ENCODE measurements at regions not wholly inside any gene's neighbourhood (a gene's known extent, or its start where the extent isn't known, plus 50 kb on each side); places are given as distances from the start of the nearest gene placed in this dataset.

- POLR2A ChIA-PET, result no interaction called here
- Histone ChIP-seq H3K4me3 (ENCODE audit: low read depth, low read length) (no peak overlapping the region), H3K9me3 (ENCODE audit: control insufficient read depth, insufficient read depth, low read depth, low read length) (no peaks in the 10 kb centered on the region), H3K36me3 (ENCODE audit: control insufficient read depth in 2 of 2, insufficient read depth in 1 of 2, low read length in 2 of 2) (no peaks in the 10 kb centered on the region), H3K27ac (ENCODE audit: extremely low read depth, low read depth, low read length) (no peak overlapping the region), H3K4me1 (ENCODE audit: control insufficient read depth, insufficient read depth, low read length) (no peaks in the 10 kb centered on the region)
- CTCF ChIA-PET, result interaction anchor here (0.6 kb wide), 1 partner anchor 37 kb away, joined by 3 read pairs; no protein-coding TSS in a partner anchor
- no peak for TF ChIP-seq ZNF2 (tag by site-specific recombination; IDR thresholded peaks at IDR 0.05)
- no peak for TF ChIP-seq ZBTB20 (tag by site-specific recombination; IDR thresholded peaks at IDR 0.05)
- no peak for TF ChIP-seq ZNF302 (tag by site-specific recombination; IDR thresholded peaks at IDR 0.05; ENCODE audit: low read depth)
- TF ChIP-seq GLIS2 (tag by site-specific recombination; IDR thresholded peaks at IDR 0.05), result no peak
- TF ChIP-seq, protein P1, sequence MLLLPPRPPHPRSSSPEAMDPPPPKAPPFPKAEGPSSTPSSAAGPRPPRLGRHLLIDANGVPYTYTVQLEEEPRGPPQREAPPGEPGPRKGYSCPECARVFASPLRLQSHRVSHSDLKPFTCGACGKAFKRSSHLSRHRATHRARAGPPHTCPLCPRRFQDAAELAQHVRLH (tag by site-specific recombination; IDR thresholded peaks at IDR 0.05), result no peak
- TF ChIP-seq ZNF529 (tag by site-specific recombination; IDR thresholded peaks at IDR 0.05; ENCODE audit: insufficient replicate concordance), result no peak
- no peak for TF ChIP-seq ZNF692 (tag by site-specific recombination; IDR thresholded peaks at IDR 0.05)
These were observed 105.0 kb upstream of the CPNE8 start for GRCh38 chr12:39010406-39010805.

DNA sequence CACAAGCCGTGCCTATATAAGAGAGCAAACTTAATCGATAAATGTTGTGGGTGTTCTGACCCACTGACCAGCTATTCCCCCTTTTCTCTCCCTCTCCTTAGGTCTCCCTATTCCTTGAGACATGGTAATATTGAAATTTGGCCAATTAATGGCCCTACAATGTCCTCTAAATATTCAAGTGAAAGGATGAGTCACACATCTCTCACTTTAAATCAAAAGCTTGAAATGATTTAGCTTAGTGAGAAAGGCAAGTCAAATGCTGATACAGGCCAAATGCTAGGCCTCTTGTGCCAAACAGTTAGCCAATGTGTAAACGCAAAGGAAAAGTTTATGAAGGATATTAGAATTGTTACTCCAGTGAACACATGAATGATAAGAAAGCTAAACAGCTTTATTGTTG lies 102.2 kb upstream of the CPNE8 start:
- Histone ChIP-seq H3K36me3 (ENCODE audit: control insufficient read depth in 2 of 2, insufficient read depth in 1 of 2, low read length in 2 of 2) (no peaks in the 10 kb centered on the region), H3K9me3 (ENCODE audit: control insufficient read depth, insufficient read depth, low read depth, low read length) (no peaks in the 10 kb centered on the region), H3K4me1 (ENCODE audit: control insufficient read depth, insufficient read depth, low read length) (no peaks in the 10 kb centered on the region), H3K27ac (ENCODE audit: extremely low read depth, low read depth, low read length) (no peak overlapping the region), H3K4me3 (ENCODE audit: low read depth, low read length) (no peak overlapping the region)
- POLR2A ChIA-PET, result interaction anchor here (0.6 kb wide), 1 partner anchor 70 kb away, joined by 5 read pairs; no protein-coding TSS in a partner anchor
- CTCF ChIA-PET, result no interaction called here
- TF ChIP-seq ZBTB11 (tag by site-specific recombination; conservative IDR thresholded peaks at IDR 0.05; ENCODE audit: low read depth), result no peak
- TF ChIP-seq ZBTB21 (tag by site-specific recombination; IDR thresholded peaks at IDR 0.05), result no peak

GRCh38 chr12:39006286-39006685 lies 100.9 kb upstream of the CPNE8 start:
- Histone ChIP-seq H3K4me1 (ENCODE audit: control insufficient read depth, insufficient read depth, low read length) (no peaks in the 10 kb centered on the region), H3K9me3 (ENCODE audit: control insufficient read depth, insufficient read depth, low read depth, low read length) (no peaks in the 10 kb centered on the region), H3K27ac (ENCODE audit: extremely low read depth, low read depth, low read length) (no peak overlapping the region), H3K36me3 (ENCODE audit: control insufficient read depth in 2 of 2, insufficient read depth in 1 of 2, low read length in 2 of 2) (no peaks in the 10 kb centered on the region), H3K4me3 (ENCODE audit: low read depth, low read length) (no peak overlapping the region)
- ChIA-PET POLR2A (no interaction called here), CTCF (no interaction called here)
- TF ChIP-seq ZBTB7A (tag by site-specific recombination; IDR thresholded peaks at IDR 0.05; ENCODE audit: low read depth), result no peak
- TF ChIP-seq BCL11A (tag by site-specific recombination; IDR thresholded peaks at IDR 0.05; ENCODE audit: low read depth), result no peak
- TF ChIP-seq, protein P2, sequence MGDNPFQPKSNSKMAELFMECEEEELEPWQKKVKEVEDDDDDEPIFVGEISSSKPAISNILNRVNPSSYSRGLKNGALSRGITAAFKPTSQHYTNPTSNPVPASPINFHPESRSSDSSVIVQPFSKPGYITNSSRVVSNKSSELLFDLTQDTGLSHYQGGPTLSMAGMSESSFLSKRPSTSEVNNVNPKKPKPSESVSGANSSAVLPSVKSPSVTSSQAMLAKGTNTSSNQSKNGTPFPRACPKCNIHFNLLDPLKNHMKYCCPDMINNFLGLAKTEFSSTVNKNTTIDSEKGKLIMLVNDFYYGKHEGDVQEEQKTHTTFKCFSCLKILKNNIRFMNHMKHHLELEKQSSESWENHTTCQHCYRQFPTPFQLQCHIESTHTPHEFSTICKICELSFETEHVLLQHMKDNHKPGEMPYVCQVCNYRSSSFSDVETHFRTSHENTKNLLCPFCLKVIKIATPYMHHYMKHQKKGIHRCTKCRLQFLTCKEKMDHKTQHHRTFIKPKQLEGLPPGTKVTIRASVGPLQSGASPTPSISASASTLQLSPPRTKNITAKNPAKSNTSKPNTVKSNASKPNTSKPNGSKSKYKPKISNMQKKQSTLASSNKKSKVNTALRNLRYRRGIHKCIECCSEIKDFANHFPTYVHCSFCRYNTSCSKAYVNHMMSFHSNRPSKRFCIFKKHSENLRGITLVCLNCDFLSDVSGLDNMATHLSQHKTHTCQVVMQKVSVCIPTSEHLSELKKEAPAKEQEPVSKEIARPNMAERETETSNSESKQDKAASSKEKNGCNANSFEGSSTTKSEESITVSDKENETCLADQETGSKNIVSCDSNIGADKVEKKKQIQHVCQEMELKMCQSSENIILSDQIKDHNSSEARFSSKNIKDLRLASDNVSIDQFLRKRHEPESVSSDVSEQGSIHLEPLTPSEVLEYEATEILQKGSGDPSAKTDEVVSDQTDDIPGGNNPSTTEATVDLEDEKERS (tag by site-specific recombination; IDR thresholded peaks at IDR 0.05), result no peak
- TF ChIP-seq ZNF223 (tag by site-specific recombination; IDR thresholded peaks at IDR 0.05), result no peak
- TF ChIP-seq ZNF324 (tag by site-specific recombination; IDR thresholded peaks at IDR 0.05), result no peak
- TF ChIP-seq ZNF776 (tag by site-specific recombination; IDR thresholded peaks at IDR 0.05; ENCODE audit: borderline replicate concordance), result no peak
- TF ChIP-seq ZNF792 (tag by site-specific recombination; IDR thresholded peaks at IDR 0.05), result no peak
- TF ChIP-seq ZNF433 (tag by site-specific recombination; IDR thresholded peaks at IDR 0.05; ENCODE audit: low read depth), result no peak
- TF ChIP-seq TSHZ1 (tag by site-specific recombination; IDR thresholded peaks at IDR 0.05; ENCODE audit: borderline replicate concordance), result no peak
- TF ChIP-seq GFI1B (tag by site-specific recombination; IDR thresholded peaks at IDR 0.05), result no peak

Data from HEK293 (cell line).